ENCODE measurements at regions not wholly inside any gene's neighbourhood (a gene's known extent, or its start where the extent isn't known, plus 50 kb on each side); places are given as distances from the start of the nearest gene placed in this dataset.

DNA sequence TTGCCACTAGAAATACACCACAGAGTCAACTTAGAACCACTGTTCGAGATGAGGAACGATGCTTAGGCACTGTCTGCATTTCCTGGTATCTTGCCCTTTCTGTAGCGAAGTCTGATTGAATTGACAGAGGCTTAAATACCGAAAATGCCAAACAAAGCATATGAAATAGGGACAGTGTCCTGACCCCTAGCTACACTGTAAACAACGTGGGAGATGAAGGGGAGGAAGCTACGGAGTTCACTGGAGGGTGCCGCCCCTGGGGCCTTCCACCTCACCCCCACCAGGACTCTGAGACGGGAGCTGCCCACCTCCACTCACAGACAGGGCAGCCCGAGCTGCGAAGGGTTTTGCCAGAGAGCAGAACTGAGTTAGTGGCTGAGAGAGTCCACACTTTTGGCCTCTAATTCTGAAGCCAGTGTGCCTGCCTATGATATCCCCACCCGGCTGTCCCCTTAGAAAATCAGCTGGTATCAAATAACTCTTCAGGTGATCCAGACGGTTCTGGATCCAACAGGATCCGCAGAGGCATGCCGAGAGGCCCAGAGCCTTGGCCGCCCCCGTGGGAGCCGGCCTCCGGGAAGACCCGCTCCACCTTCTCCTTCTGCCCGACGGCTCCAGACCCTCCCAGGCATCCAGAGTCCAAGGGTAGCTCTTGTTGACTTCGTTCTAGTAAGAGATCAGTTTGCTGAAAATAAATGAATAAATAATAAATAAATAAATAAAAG lies 230.7 kb upstream of the DIO3 start:
- no peaks in the 10 kb centered on the region for H3K4me1 ChIP-seq
- no peak for DNase-seq
- WGBS, 5 donors: 77 to 84% (median 81%) methylated on average over 21 to 22 of the region's 22 CpGs
- no peaks in the 10 kb centered on the region for H3K36me3 ChIP-seq
- H3K9me3 ChIP-seq: peaks cover 0 to 6% (median 0%) of the 10 kb centered on the region in 4 donors
- intact Hi-C loops (cut with DNase I; ENCODE audit: low total_unique reads): no loop called here
- TF ChIP-seq POLR2AphosphoS5 (IDR thresholded peaks at IDR 0.05) (no peak), POLR2A (IDR thresholded peaks at IDR 0.05) (no peak), EP300 (IDR thresholded peaks at IDR 0.05) (no peak)
- TF ChIP-seq, protein P1, sequence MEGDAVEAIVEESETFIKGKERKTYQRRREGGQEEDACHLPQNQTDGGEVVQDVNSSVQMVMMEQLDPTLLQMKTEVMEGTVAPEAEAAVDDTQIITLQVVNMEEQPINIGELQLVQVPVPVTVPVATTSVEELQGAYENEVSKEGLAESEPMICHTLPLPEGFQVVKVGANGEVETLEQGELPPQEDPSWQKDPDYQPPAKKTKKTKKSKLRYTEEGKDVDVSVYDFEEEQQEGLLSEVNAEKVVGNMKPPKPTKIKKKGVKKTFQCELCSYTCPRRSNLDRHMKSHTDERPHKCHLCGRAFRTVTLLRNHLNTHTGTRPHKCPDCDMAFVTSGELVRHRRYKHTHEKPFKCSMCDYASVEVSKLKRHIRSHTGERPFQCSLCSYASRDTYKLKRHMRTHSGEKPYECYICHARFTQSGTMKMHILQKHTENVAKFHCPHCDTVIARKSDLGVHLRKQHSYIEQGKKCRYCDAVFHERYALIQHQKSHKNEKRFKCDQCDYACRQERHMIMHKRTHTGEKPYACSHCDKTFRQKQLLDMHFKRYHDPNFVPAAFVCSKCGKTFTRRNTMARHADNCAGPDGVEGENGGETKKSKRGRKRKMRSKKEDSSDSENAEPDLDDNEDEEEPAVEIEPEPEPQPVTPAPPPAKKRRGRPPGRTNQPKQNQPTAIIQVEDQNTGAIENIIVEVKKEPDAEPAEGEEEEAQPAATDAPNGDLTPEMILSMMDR (IDR thresholded peaks at IDR 0.05): no peak
- H3K4me3 ChIP-seq: no peak overlapping the region
- no peak overlapping the region for H3K27ac ChIP-seq
- H3K27me3 ChIP-seq: peaks cover 0 to 22% (median 0%) of the 10 kb centered on the region in 3 donors

DNA sequence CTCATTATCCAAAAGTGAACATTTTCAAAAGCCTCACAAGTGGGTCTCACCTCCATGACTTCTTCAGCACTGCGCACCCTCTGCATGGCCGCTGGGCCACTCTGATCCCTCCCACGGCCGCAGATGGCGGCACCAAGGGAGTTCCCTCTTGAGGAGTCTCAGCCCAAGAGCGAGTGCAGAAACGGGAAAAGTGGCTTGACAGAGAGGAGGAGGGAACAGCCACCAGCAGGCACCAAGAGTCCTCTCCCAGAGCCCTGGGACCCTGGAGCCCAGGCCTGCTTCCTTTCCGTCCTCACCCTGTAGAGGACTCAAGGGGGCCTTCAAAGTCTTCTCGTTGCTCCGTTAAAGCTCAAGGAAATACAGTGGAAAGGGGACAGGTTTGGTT lies 230.2 kb upstream of the DIO3 start:
- DNase-seq: no peak
- 77 to 90% (median 83%) methylated on average over 10 of the region's 10 CpGs for WGBS, 5 donors
- Histone ChIP-seq H3K27me3 (peaks cover 0 to 22% (median 0%) of the 10 kb centered on the region in 3 donors), H3K27ac (no peak overlapping the region), H3K4me3 (no peak overlapping the region), H3K36me3 (no peaks in the 10 kb centered on the region), H3K4me1 (peaks cover 0 to 4% (median 0%) of the 10 kb centered on the region in 4 donors), H3K9me3 (peaks cover 0 to under 1% (median 0%) of the 10 kb centered on the region in 4 donors)
- intact Hi-C loops (cut with DNase I; ENCODE audit: low total_unique reads): no loop called here
- TF ChIP-seq POLR2AphosphoS5 (IDR thresholded peaks at IDR 0.05) (no peak), EP300 (IDR thresholded peaks at IDR 0.05) (no peak), POLR2A (IDR thresholded peaks at IDR 0.05) (no peak)
- TF ChIP-seq, protein P1 (IDR thresholded peaks at IDR 0.05): no peak

DNA sequence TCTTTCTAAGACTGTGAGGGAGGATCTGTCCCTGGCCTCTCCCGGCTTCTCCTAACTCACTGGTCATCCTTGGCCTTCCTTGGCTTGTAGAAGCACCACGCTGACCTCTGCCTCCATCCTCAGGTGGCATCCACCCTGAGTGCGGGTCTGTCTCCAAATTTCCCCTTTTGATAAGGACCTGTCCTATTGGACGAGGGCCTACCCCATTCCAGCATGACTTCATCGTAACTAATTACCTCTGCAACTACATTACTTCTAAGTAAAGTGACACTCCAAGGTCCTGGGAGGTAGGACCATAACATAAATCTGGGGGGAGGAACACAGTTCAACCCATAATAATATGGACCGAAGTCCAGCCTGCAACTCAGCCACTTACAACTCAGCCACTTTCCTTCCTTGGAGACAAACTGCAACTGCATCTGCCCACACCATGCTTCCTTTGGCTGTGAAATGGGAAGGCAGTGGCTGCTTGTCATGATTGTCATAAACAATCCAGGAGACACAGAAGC lies 229.6 kb upstream of the DIO3 start:
- Histone ChIP-seq H3K27me3 (peaks cover 0 to 22% (median 0%) of the 10 kb centered on the region in 3 donors), H3K36me3 (no peaks in the 10 kb centered on the region), H3K4me1 (peaks cover 0 to 7% (median 0%) of the 10 kb centered on the region in 4 donors), H3K27ac (no peak overlapping the region), H3K9me3 (no peaks in the 10 kb centered on the region), H3K4me3 (no peak overlapping the region)
- TF ChIP-seq POLR2AphosphoS5 (IDR thresholded peaks at IDR 0.05): no peak
- WGBS, 5 donors: 83 to 87% (median 86%) methylated on average over 6 of the region's 6 CpGs
- intact Hi-C loops (cut with DNase I; ENCODE audit: low total_unique reads): no loop called here
- DNase-seq: no peak

DNA sequence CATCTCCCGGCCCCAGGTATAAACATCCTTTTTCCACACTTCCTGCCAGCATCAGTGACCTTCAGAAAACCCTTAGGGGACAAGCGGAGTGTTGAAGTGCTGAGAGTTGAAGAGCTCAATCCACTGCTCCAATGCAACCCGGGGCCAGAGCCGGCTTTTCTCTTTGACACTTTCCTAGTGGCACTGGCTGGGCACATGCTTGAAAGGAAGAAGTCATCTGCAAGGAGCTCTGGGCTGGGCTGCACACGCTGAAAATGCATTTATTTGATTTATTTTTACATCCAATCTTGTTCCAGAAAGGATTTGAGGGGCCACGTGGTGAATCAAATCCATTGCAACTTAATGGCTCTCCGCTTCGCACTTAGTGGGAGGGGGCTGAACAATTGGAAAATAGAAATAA lies 229.0 kb upstream of the DIO3 start:
- Histone ChIP-seq H3K9me3 (no peaks in the 10 kb centered on the region), H3K4me3 (no peak overlapping the region), H3K4me1 (peaks cover 0 to 7% (median 0%) of the 10 kb centered on the region in 4 donors), H3K36me3 (no peaks in the 10 kb centered on the region), H3K27ac (no peak overlapping the region), H3K27me3 (peaks cover 0 to 22% (median 0%) of the 10 kb centered on the region in 3 donors)
- no peak for TF ChIP-seq EP300 (IDR thresholded peaks at IDR 0.05)
- TF ChIP-seq POLR2AphosphoS5 (IDR thresholded peaks at IDR 0.05): no peak
- TF ChIP-seq POLR2A (IDR thresholded peaks at IDR 0.05): no peak
- TF ChIP-seq, protein P1 (IDR thresholded peaks at IDR 0.05): no peak
- no peak for DNase-seq
- intact Hi-C loops (cut with DNase I; ENCODE audit: low total_unique reads): no loop called here
- WGBS, 5 donors: 68 to 76% (median 74%) methylated on average over 8 of the region's 8 CpGs
